CD14-positive monocyte (primary cell): ENCODE measurements at regions not wholly inside any gene's neighbourhood (a gene's known extent, or its start where the extent isn't known, plus 50 kb on each side); places are given as distances from the start of the nearest gene placed in this dataset.
"Not testable (repeated sequence)": the region's sequence is repeated elsewhere in the genome, so short reads cannot be mapped to it uniquely, and the experiment has no call there.

Experiments used
- DNase-seq, 3 donors: peaks; one replicate each; pipeline ENCODE4 v3.0.0-alpha.2; 2011 to 2022
- H2AFZ ChIP-seq: 2 replicates; pipeline ENCODE4 v1.6.0; 2012; ENCODE audit warnings: mild to moderate bottlenecking, low read depth, low read length, inconsistent platforms; ENCODE audit not compliant: insufficient read depth, poor library complexity, severe bottlenecking
- H3K27ac ChIP-seq, 2 donors: 1 replicate in 1 of 2; 2 replicates in 1 of 2; pipeline ENCODE4 v1.5.1; 2012 to 2013; ENCODE audit warnings: low read length in 2 of 2, control low read depth in 1 of 2, inconsistent platforms in 1 of 2, low read depth in 1 of 2, mild to moderate bottlenecking in 1 of 2
- H3K27me3 ChIP-seq, 2 donors: one replicate each; pipeline versions ENCODE4 v1.6.0 to v1.6.1; 2011 to 2013; ENCODE audit warnings: low read length in 2 of 2; ENCODE audit not compliant: control insufficient read depth in 2 of 2, insufficient read depth in 2 of 2
- H3K36me3 ChIP-seq, 2 donors: replicated peaks in 1 of 2; 1 replicate in 1 of 2; 2 replicates in 1 of 2; pipeline versions ENCODE4 v1.5.1 to v1.6.1; 2012 to 2013; ENCODE audit warnings: low read length in 2 of 2, control low read depth in 1 of 2, inconsistent platforms in 1 of 2, mild to moderate bottlenecking in 1 of 2; ENCODE audit not compliant: insufficient read depth in 2 of 2, control insufficient read depth in 1 of 2
- H3K4me1 ChIP-seq, 2 donors: 1 replicate in 1 of 2; 2 replicates in 1 of 2; pipeline versions ENCODE4 v1.5.1 to v1.6.1; 2012 to 2013; ENCODE audit warnings: low read length in 2 of 2, control low read depth in 1 of 2, inconsistent platforms in 1 of 2, mild to moderate bottlenecking in 1 of 2, moderate library complexity in 1 of 2; ENCODE audit not compliant: insufficient read depth in 2 of 2, control insufficient read depth in 1 of 2
- H3K4me2 ChIP-seq: replicated peaks from 2 replicates; pipeline ENCODE3; 2012; ENCODE audit warnings: low read length, moderate library complexity, mild to moderate bottlenecking; ENCODE audit not compliant: poor library complexity, severe bottlenecking; ENCODE audit errors: extremely low read depth
- H3K4me3 ChIP-seq, 3 experiments: fragments of 200-600 bp in 1 of 3; sonication (generic) in 1 of 3; replicated peaks in 1 of 3; 1 replicate in 2 of 3; 2 replicates in 1 of 3; pipeline ENCODE4 v1.5.1; 2011 to 2013; ENCODE audit warnings: low read length in 3 of 3, mild to moderate bottlenecking in 3 of 3, control low read depth in 2 of 3, low read depth in 2 of 3, inconsistent platforms in 1 of 3, moderate library complexity in 1 of 3
- H3K79me2 ChIP-seq: 2 replicates; pipeline ENCODE4 v1.6.0; 2012; ENCODE audit warnings: mild to moderate bottlenecking, control low read depth, inconsistent platforms, low read length, moderate library complexity; ENCODE audit not compliant: insufficient read depth
- H3K9ac ChIP-seq: 2 replicates; pipeline ENCODE4 v1.6.0; 2017; ENCODE audit warnings: low read length, mild to moderate bottlenecking; ENCODE audit not compliant: insufficient read depth, poor library complexity, severe bottlenecking
- H3K9me3 ChIP-seq, 2 donors: replicated peaks in 1 of 2; 1 replicate in 1 of 2; 2 replicates in 1 of 2; pipeline versions ENCODE4 v1.5.1 to v1.6.1; 2012 to 2013; ENCODE audit warnings: low read length in 2 of 2, control low read depth in 1 of 2; ENCODE audit not compliant: control insufficient read depth in 1 of 2, insufficient read depth in 1 of 2
- H4K20me1 ChIP-seq: 2 replicates; pipeline ENCODE4 v1.6.0; 2012; ENCODE audit warnings: mild to moderate bottlenecking, low read length, control low read depth, moderate library complexity; ENCODE audit not compliant: insufficient read depth
- H3K27ac Mint-ChIP-seq, 7 donors: one replicate each; pipeline ENCODE4 v1.8.0; 2020; ENCODE audit warnings: mild to moderate bottlenecking in 7 of 7, mixed read lengths in 7 of 7, moderate library complexity in 6 of 7, inconsistent platforms in 2 of 7
- H3K27me3 Mint-ChIP-seq, 3 donors: one replicate each; pipeline ENCODE4 v1.8.0; 2021 to 2022; ENCODE audit warnings: low read depth in 3 of 3, mild to moderate bottlenecking in 3 of 3, mixed read lengths in 3 of 3, moderate library complexity in 3 of 3, inconsistent platforms in 1 of 3
- H3K36me3 Mint-ChIP-seq, 2 donors: one replicate each; pipeline ENCODE4 v1.8.0; 2020; ENCODE audit warnings: mixed read lengths in 2 of 2, inconsistent platforms in 1 of 2, mild to moderate bottlenecking in 1 of 2
- H3K4me1 Mint-ChIP-seq: one replicate; pipeline ENCODE4 v1.8.0; 2020; ENCODE audit warnings: mild to moderate bottlenecking, mixed read lengths
- H3K4me3 Mint-ChIP-seq, 2 donors: one replicate each; pipeline ENCODE4 v1.8.0; 2020; ENCODE audit warnings: mild to moderate bottlenecking in 2 of 2, mixed read lengths in 2 of 2, moderate library complexity in 1 of 2
- H3K9me3 Mint-ChIP-seq, 7 donors: one replicate each; pipeline ENCODE4 v1.8.0; 2020 to 2022; ENCODE audit warnings: mixed read lengths in 7 of 7, mild to moderate bottlenecking in 6 of 7, moderate library complexity in 6 of 7, inconsistent platforms in 2 of 7
- CTCF ChIP-seq: fragments of 200-600 bp; IDR thresholded peaks from one replicate; pipeline ENCODE4 v1.8.0; 2022; ENCODE audit warnings: antibody characterized with exemption, mild to moderate bottlenecking
- WGBS: methylation state at CpG from one replicate; pipeline ENCODE4 v1.1.5; 2013; ENCODE audit warnings: missing lambda C conversion rate; ENCODE audit not compliant: insufficient coverage; 5-methylcytosine and 5-hydroxymethylcytosine counted together
- intact Hi-C, 2 donors: fragments of 100-400 bp; cut with micrococcal nuclease; formaldehyde crosslinking; loops; one replicate each; pipeline versions ENCODE4 v1.15.0 to v1.15.1; 2023

DNA sequence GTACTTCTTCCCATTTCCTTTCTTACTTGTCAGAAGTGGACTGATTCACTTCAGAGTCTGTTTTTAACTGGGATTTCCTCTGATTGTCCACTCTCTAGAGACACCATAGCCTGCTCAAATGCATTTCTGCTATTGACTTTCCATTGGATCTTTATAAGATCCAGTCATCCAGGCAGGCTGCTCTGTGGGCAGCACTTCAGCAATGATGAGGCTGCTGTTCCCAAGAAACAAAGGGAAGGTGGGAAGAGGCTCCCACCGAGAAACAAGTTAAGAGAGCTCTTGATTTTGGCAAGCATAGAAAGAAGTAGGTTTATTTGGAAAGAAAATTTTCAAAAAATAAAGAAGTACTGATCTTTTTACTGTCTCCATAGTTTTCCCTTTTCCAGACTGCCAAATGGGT, 125.8 kb upstream of the STARD13 start:
- no peaks in the 10 kb centered on the region for H3K36me3 ChIP-seq
- no peak for TF ChIP-seq CTCF
- whole genome bisulfite sequencing, result no CpG with 5 or more reads among the region's 1 CpG
- H3K36me3 Mint-ChIP-seq, result no peaks in the 10 kb centered on the region
- no peak overlapping the region for H3K4me3 ChIP-seq
- intact Hi-C loops, result no loop called here
- H3K27me3 Mint-ChIP-seq, result no peaks in the 10 kb centered on the region
- peaks cover 2% of the 10 kb centered on the region for H3K4me1 Mint-ChIP-seq
- H3K9me3 Mint-ChIP-seq, result peaks cover 0 to 3% (median 0%) of the 10 kb centered on the region in 7 donors
- H3K4me1 ChIP-seq, result no peaks in the 10 kb centered on the region
- no peaks in the 10 kb centered on the region for H4K20me1 ChIP-seq
- no peaks in the 10 kb centered on the region for H3K79me2 ChIP-seq
- no peak overlapping the region for H3K9ac ChIP-seq
- H3K27ac Mint-ChIP-seq, result peak overlapping the region in 1 of 7 donors; percentile 11
- no peaks in the 10 kb centered on the region for H3K9me3 ChIP-seq
- no peak overlapping the region for H3K27ac ChIP-seq
- no peak overlapping the region for H3K4me2 ChIP-seq
- DNase-seq, result no peak
- H2AFZ ChIP-seq, result no peak overlapping the region
- H3K27me3 ChIP-seq, result no peaks in the 10 kb centered on the region
- H3K4me3 Mint-ChIP-seq, result no peak overlapping the region

- Mint-ChIP-seq H3K27ac (no peak overlapping the region), H3K27me3 (peaks cover 0 to 2% (median 0%) of the 10 kb centered on the region in 3 donors), H3K4me1 (no peaks in the 10 kb centered on the region), H3K9me3 (peaks cover 0 to 11% (median 2%) of the 10 kb centered on the region in 7 donors), H3K36me3 (no peaks in the 10 kb centered on the region), H3K4me3 (no peak overlapping the region)
- no peak overlapping the region for H2AFZ ChIP-seq
- H3K4me1 ChIP-seq, result no peaks in the 10 kb centered on the region
- H3K9ac ChIP-seq, result no peak overlapping the region
- no peak for DNase-seq
- H3K27me3 ChIP-seq, result no peaks in the 10 kb centered on the region
- no peak overlapping the region for H3K4me2 ChIP-seq
- no peaks in the 10 kb centered on the region for H4K20me1 ChIP-seq
- no peak overlapping the region for H3K4me3 ChIP-seq
- intact Hi-C loops, result no loop called here
- H3K27ac ChIP-seq, result no peak overlapping the region
- no peaks in the 10 kb centered on the region for H3K79me2 ChIP-seq
- no peaks in the 10 kb centered on the region for H3K36me3 ChIP-seq
- no CpG with 5 or more reads among the region's 1 CpG for WGBS
- no peak for TF ChIP-seq CTCF
- peaks cover 0 to 7% of the 10 kb centered on the region in 2 donors for H3K9me3 ChIP-seq
These were observed 130.3 kb upstream of the STARD13 start for GRCh38 chr13:33415822-33416221.

GRCh38 chr13:33418224-33418953, 132.8 kb upstream of the STARD13 start:
- WGBS, result 89% methylated on average over 4 of the region's 7 CpGs
- H3K36me3 Mint-ChIP-seq, H3K27ac ChIP-seq, H3K9me3 ChIP-seq, H3K4me3 Mint-ChIP-seq, H3K27me3 Mint-ChIP-seq, H4K20me1 ChIP-seq, H3K9me3 Mint-ChIP-seq, H3K79me2 ChIP-seq, H3K27ac Mint-ChIP-seq, intact Hi-C loops, H3K9ac ChIP-seq, H2AFZ ChIP-seq, H3K4me1 ChIP-seq, H3K4me1 Mint-ChIP-seq, DNase-seq, H3K27me3 ChIP-seq, H3K4me3 ChIP-seq, H3K4me2 ChIP-seq, H3K36me3 ChIP-seq: not testable (repeated sequence)
